ENCODE measurements at regions not wholly inside any gene's neighbourhood (a gene's known extent, or its start where the extent isn't known, plus 50 kb on each side); places are given as distances from the start of the nearest gene placed in this dataset.
A peak's percentile ranks its signal among the peaks of the same experiment; 100 is the strongest.
"Not testable (repeated sequence)": the region's sequence is repeated elsewhere in the genome, so short reads cannot be mapped to it uniquely, and the experiment has no call there.

GRCh38 chr10:45118929-45119328, 118.2 kb downstream of the ZNF22 start:
- no peak for DNase-seq

- DNase-seq = not testable (repeated sequence)
Observed at GRCh38 chr10:45122180-45122860, 121.6 kb downstream of the ZNF22 start.

- DNase-seq = peak; percentile 9
Observed at GRCh38 chr10:45135443-45136198, 134.9 kb downstream of the ZNF22 start.

- peak; percentile 19 for DNase-seq
Observed at GRCh38 chr10:45136256-45136655, 135.5 kb downstream of the ZNF22 start.

GRCh38 chr10:45144326-45145070, 143.8 kb downstream of the ZNF22 start:
- DNase-seq = no peak

- not testable (repeated sequence) for DNase-seq
Observed at GRCh38 chr10:45145143-45145542, 144.4 kb downstream of the ZNF22 start.

GRCh38 chr10:45147000-45147399, 146.3 kb downstream of the ZNF22 start:
- DNase-seq = no peak

- no peak for DNase-seq
Observed at GRCh38 chr10:45150997-45151396, 150.3 kb downstream of the ZNF22 start.

- no peak for DNase-seq
Observed at GRCh38 chr10:45151467-45152214, 150.9 kb downstream of the ZNF22 start.

- DNase-seq = no peak
Observed at GRCh38 chr10:45152726-45153125, 152.0 kb downstream of the ZNF22 start.

- no peak for DNase-seq
Observed at GRCh38 chr10:45154502-45154901, 153.8 kb downstream of the ZNF22 start.

- DNase-seq = no peak
Observed at GRCh38 chr10:45155784-45156183, 155.1 kb downstream of the ZNF22 start.

- no peak for DNase-seq
Observed at GRCh38 chr10:45160271-45160670, 155.1 kb downstream of the OR13A1 start.

- no peak for DNase-seq
Observed at GRCh38 chr10:45163315-45163975, 152.0 kb downstream of the OR13A1 start.

GRCh38 chr10:45175520-45176118, 139.8 kb downstream of the OR13A1 start:
- not testable (repeated sequence) for DNase-seq

GRCh38 chr10:45179691-45180090, 135.7 kb downstream of the OR13A1 start:
- DNase-seq = no peak

GRCh38 chr10:45180507-45180906, 134.9 kb downstream of the OR13A1 start:
- DNase-seq = no peak

- no peak for DNase-seq
Observed at GRCh38 chr10:45180946-45181875, 134.2 kb downstream of the OR13A1 start.

GRCh38 chr10:45183174-45183573, 132.2 kb downstream of the OR13A1 start:
- no peak for DNase-seq

GRCh38 chr10:45197816-45198485, 117.5 kb downstream of the OR13A1 start:
- no peak for DNase-seq
